IMR-90 (cell line): ENCODE measurements at regions not wholly inside any gene's neighbourhood (a gene's known extent, or its start where the extent isn't known, plus 50 kb on each side); places are given as distances from the start of the nearest gene placed in this dataset.

Source experiments
- ATAC-seq: fragments of 200-7000 bp; cut with Tn5 transposase; 2 replicates; pipeline ENCODE4 v1.9.1; 2020; ENCODE audit warnings: low read depth, mild to moderate bottlenecking, moderate library complexity
- BruUV-seq: library from RNA; stranded (reverse); fragments of 400-500 nt; replicated peaks from 2 replicates; lab custom pipeline; 2021; lab: Mats Ljungman, UMichigan
- CTCF ChIA-PET: fragments of 300-600 bp; formaldehyde crosslinking; extraction: SDS; loops from one replicate; lab custom pipeline; 2021; ENCODE audit warnings: antibody characterized with exemption; lab: Yijun Ruan, JAX
- POLR2A ChIA-PET: fragments of 300-600 bp; sonication (Branson Sonifier 250); formaldehyde crosslinking; loops from one replicate; lab custom pipeline; 2022; ENCODE audit warnings: antibody characterized with exemption; ENCODE audit not compliant: unreplicated experiment; lab: Charles Lee
- DNase-seq: peaks from one replicate; pipeline ENCODE4 v3.0.0; 2013
- H2AFZ ChIP-seq: replicated peaks from 2 replicates; pipeline ENCODE3; 2013; ENCODE audit warnings: low read length, mild to moderate bottlenecking; ENCODE audit not compliant: poor library complexity
- H2AK5ac ChIP-seq: 2 replicates; pipeline ENCODE4 v1.6.1; 2013; ENCODE audit warnings: low read depth, low read length, inconsistent platforms
- H2AK9ac ChIP-seq: replicated peaks from 2 replicates; pipeline ENCODE3; 2013; ENCODE audit warnings: mild to moderate bottlenecking, low read depth, low read length, moderate library complexity; ENCODE audit not compliant: poor library complexity
- H2BK120ac ChIP-seq: 2 replicates; pipeline ENCODE4 v1.6.1; 2013; ENCODE audit warnings: low read depth, low read length, inconsistent platforms
- H2BK15ac ChIP-seq: 3 replicates; pipeline ENCODE4 v1.6.1; 2013; ENCODE audit warnings: low read depth, low read length, inconsistent platforms
- H2BK20ac ChIP-seq: 2 replicates; pipeline ENCODE4 v1.6.1; 2013; ENCODE audit warnings: low read depth, mild to moderate bottlenecking, inconsistent platforms, low read length, moderate library complexity
- H2BK5ac ChIP-seq: 2 replicates; pipeline ENCODE4 v1.6.1; 2013; ENCODE audit warnings: mild to moderate bottlenecking, low read depth, low read length, inconsistent platforms; ENCODE audit not compliant: poor library complexity, severe bottlenecking
- H3K14ac ChIP-seq: replicated peaks from 2 replicates; pipeline ENCODE4 v1.6.1; 2013; ENCODE audit warnings: low read depth, low read length, inconsistent platforms
- H3K18ac ChIP-seq: 2 replicates; pipeline ENCODE4 v1.6.1; 2013; ENCODE audit warnings: low read depth, low read length, control low read depth
- H3K23ac ChIP-seq: 2 replicates; pipeline ENCODE4 v1.6.1; 2013; ENCODE audit warnings: low read depth, low read length, inconsistent platforms
- H3K27ac ChIP-seq: 2 replicates; pipeline ENCODE4 v1.5.1; 2013; ENCODE audit warnings: mild to moderate bottlenecking, control low read depth, low read length; ENCODE audit not compliant: insufficient read depth
- H3K27me3 ChIP-seq: 2 replicates; pipeline ENCODE4 v1.6.1; 2013; ENCODE audit warnings: low read length; ENCODE audit not compliant: control insufficient read depth, insufficient read depth
- H3K36me3 ChIP-seq: 2 replicates; pipeline ENCODE4 v1.6.1; 2013; ENCODE audit warnings: low read length, mixed read lengths; ENCODE audit not compliant: control insufficient read depth, insufficient read depth
- H3K4ac ChIP-seq: 2 replicates; pipeline ENCODE4 v1.6.1; 2013; ENCODE audit warnings: low read depth, low read length, inconsistent platforms
- H3K4me1 ChIP-seq: 2 replicates; pipeline ENCODE4 v1.6.1; 2013; ENCODE audit warnings: low read length, mixed read lengths; ENCODE audit not compliant: control insufficient read depth, insufficient read depth
- H3K4me2 ChIP-seq: 2 replicates; pipeline ENCODE4 v1.6.1; 2013; ENCODE audit warnings: low read depth, mild to moderate bottlenecking, control low read depth, low read length, moderate library complexity
- H3K4me3 ChIP-seq: 2 replicates; pipeline ENCODE4 v1.5.1; 2013; ENCODE audit warnings: low read depth, mild to moderate bottlenecking, control low read depth, low read length, moderate library complexity; ENCODE audit not compliant: insufficient read depth
- H3K56ac ChIP-seq: 2 replicates; pipeline ENCODE4 v1.6.1; 2013; ENCODE audit warnings: low read length, inconsistent platforms; ENCODE audit not compliant: insufficient read depth; ENCODE audit errors: extremely low read depth
- H3K79me1 ChIP-seq, 2 experiments: 2 replicates each; pipeline ENCODE4 v1.6.1; 2013; ENCODE audit warnings: low read length in 2 of 2, inconsistent platforms in 1 of 2, low read depth in 1 of 2
- H3K9ac ChIP-seq: 2 replicates; pipeline ENCODE4 v1.6.1; 2013; ENCODE audit warnings: low read depth, low read length, control low read depth
- H3K9me1 ChIP-seq: 2 replicates; pipeline ENCODE4 v1.6.1; 2013; ENCODE audit warnings: low read length, inconsistent platforms; ENCODE audit not compliant: insufficient read depth
- H3K9me3 ChIP-seq: 2 replicates; pipeline ENCODE4 v1.6.1; 2013; ENCODE audit warnings: low read length; ENCODE audit not compliant: control insufficient read depth, insufficient read depth
- H4K20me1 ChIP-seq: 2 replicates; pipeline ENCODE4 v1.6.1; 2013; ENCODE audit warnings: low read length, inconsistent platforms; ENCODE audit not compliant: insufficient read depth
- H4K5ac ChIP-seq: 2 replicates; pipeline ENCODE4 v1.6.1; 2013; ENCODE audit warnings: mild to moderate bottlenecking, low read depth, low read length, control low read depth
- H4K8ac ChIP-seq, 2 experiments: 2 replicates each; pipeline ENCODE4 v1.6.1; 2013; ENCODE audit warnings: low read depth in 2 of 2, low read length in 2 of 2, control low read depth in 1 of 2, inconsistent platforms in 1 of 2
- H4K91ac ChIP-seq: 2 replicates; pipeline ENCODE4 v1.6.1; 2013; ENCODE audit warnings: low read depth, low read length, inconsistent platforms; ENCODE audit not compliant: insufficient read depth
- BHLHE40 ChIP-seq: fragments of 150-350 bp; IDR thresholded peaks from 2 replicates; pipeline ENCODE4 v1.6.1; 2016; ENCODE audit warnings: mild to moderate bottlenecking, low read depth, low read length
- CEBPB ChIP-seq: IDR thresholded peaks from 2 replicates; pipeline ENCODE4 v1.6.1; 2012; ENCODE audit warnings: low read depth, low read length, improper control_type of control experiment
- CHD1 ChIP-seq: IDR thresholded peaks from 2 replicates; pipeline ENCODE4 v1.6.1; 2012; ENCODE audit warnings: low read depth, low read length, improper control_type of control experiment
- CTCF ChIP-seq: conservative IDR thresholded peaks from 2 replicates; pipeline ENCODE4 v1.5.1; 2012; ENCODE audit warnings: mild to moderate bottlenecking, low read depth, low read length, improper control_type of control experiment
- FOS ChIP-seq: fragments of 150-350 bp; IDR thresholded peaks from 2 replicates; pipeline ENCODE4 v1.6.1; 2016; ENCODE audit warnings: low read depth, low read length
- MAFK ChIP-seq: IDR thresholded peaks from 2 replicates; pipeline ENCODE4 v1.6.1; 2012; ENCODE audit warnings: low read depth, low read length, improper control_type of control experiment
- MAZ ChIP-seq: IDR thresholded peaks from 2 replicates; pipeline ENCODE4 v1.6.1; 2012; ENCODE audit warnings: low read depth, mild to moderate bottlenecking, low read length, improper control_type of control experiment, moderate library complexity, borderline replicate concordance
- MXI1 ChIP-seq: IDR thresholded peaks from 2 replicates; pipeline ENCODE4 v1.6.1; 2012; ENCODE audit warnings: low read depth, mild to moderate bottlenecking, low read length, moderate library complexity, borderline replicate concordance
- NFE2L2 ChIP-seq: fragments of 150-350 bp; IDR thresholded peaks from 2 replicates; pipeline ENCODE4 v1.6.1; 2016; ENCODE audit warnings: low read depth, mild to moderate bottlenecking, low read length
- POLR2A ChIP-seq: IDR thresholded peaks from 2 replicates; pipeline ENCODE4 v1.6.1; 2012; ENCODE audit warnings: mild to moderate bottlenecking, low read depth, low read length
- RAD21 ChIP-seq: IDR thresholded peaks from 2 replicates; pipeline ENCODE4 v1.6.1; 2012; ENCODE audit warnings: low read length, improper control_type of control experiment
- RCOR1 ChIP-seq: IDR thresholded peaks from 2 replicates; pipeline ENCODE4 v1.6.1; 2012; ENCODE audit warnings: mild to moderate bottlenecking, low read length, improper control_type of control experiment; ENCODE audit not compliant: insufficient replicate concordance
- RFX5 ChIP-seq: IDR thresholded peaks from 2 replicates; pipeline ENCODE4 v1.8.0; 2012; ENCODE audit warnings: low read depth, mild to moderate bottlenecking, low read length, moderate library complexity
- SMC3 ChIP-seq: fragments of 150-350 bp; IDR thresholded peaks from 2 replicates; pipeline ENCODE4 v1.6.1; 2016; ENCODE audit warnings: low read depth, mild to moderate bottlenecking, antibody characterized with exemption, low read length, moderate library complexity
- WGBS, 2 experiments: methylation state at CpG; one replicate each; pipeline versions ENCODE4 v1.1.5 to v1.1.7; 2013; ENCODE audit warnings: missing lambda C conversion rate in 2 of 2; ENCODE audit not compliant: insufficient read length in 1 of 2; ENCODE audit errors: extremely low coverage in 2 of 2; 5-methylcytosine and 5-hydroxymethylcytosine counted together
- dilution Hi-C: fragments of 300-500 bp; cut with HindIII; formaldehyde crosslinking; loops from one replicate; pipeline ENCODE4 v1.14.3; 2018; ENCODE audit warnings: low sequenced_read_pairs; ENCODE audit not compliant: unreplicated experiment
- in situ Hi-C: fragments of 300-500 bp; cut with MboI; formaldehyde crosslinking; loops from 3 replicates; pipeline ENCODE4 v1.14.3; 2019; ENCODE audit warnings: low sequenced_read_pairs, inconsistent platforms, mixed read lengths
- intact Hi-C: fragments of 100-400 bp; cut with micrococcal nuclease; formaldehyde crosslinking; loops from 2 replicates; pipeline ENCODE4 v1.10.0; 2022
- TF ChIP-seq, protein P1 (sequence below): fragments of 150-350 bp; IDR thresholded peaks from 2 replicates; pipeline ENCODE4 v1.6.1; 2017; ENCODE audit warnings: mild to moderate bottlenecking, antibody characterized with exemption, low read length, low read depth
- TF ChIP-seq, protein P2 (sequence below): fragments of 150-350 bp; IDR thresholded peaks from 2 replicates; pipeline ENCODE4 v1.6.1; 2016; ENCODE audit warnings: low read depth, mild to moderate bottlenecking, low read length, moderate library complexity, borderline replicate concordance

- Histone ChIP-seq H3K4ac (no peak overlapping the region), H3K23ac (no peak overlapping the region), H2AK5ac (no peak overlapping the region), H3K18ac (no peak overlapping the region), H3K9me1 (no peaks in the 10 kb centered on the region), H3K4me1 (no peaks in the 10 kb centered on the region), H3K4me3 (no peak overlapping the region), H3K27me3 (no peaks in the 10 kb centered on the region), H2BK120ac (no peak overlapping the region), H3K4me2 (no peak overlapping the region), H4K20me1 (no peaks in the 10 kb centered on the region), H3K56ac (no peak overlapping the region), H3K14ac (no peak overlapping the region), H4K91ac (no peak overlapping the region), H2AK9ac (no peak overlapping the region), H3K36me3 (no peaks in the 10 kb centered on the region), H2BK15ac (no peak overlapping the region), H4K8ac (no peak overlapping the region), H3K9me3 (no peaks in the 10 kb centered on the region; the same call in 1 of the 2 replicates), H2BK20ac (no peak overlapping the region), H3K27ac (no peak overlapping the region), H3K79me1 (no peaks in the 10 kb centered on the region), H2AFZ (no peak overlapping the region), H2BK5ac (no peak overlapping the region), H3K9ac (no peak overlapping the region), H4K5ac (no peak overlapping the region)
- ChIA-PET CTCF (interaction anchor here (0.7 kb wide), 1 partner anchor 1385 kb away, joined by 3 read pairs; no protein-coding TSS in a partner anchor), POLR2A (no interaction called here)
- BruUV-seq = no TSS peak
- TF ChIP-seq RCOR1 (no peak), RAD21 (no peak), CTCF (no peak), RFX5 (no peak), BHLHE40 (no peak), POLR2A (no peak), CHD1 (no peak), CEBPB (no peak), SMC3 (no peak), MAZ (no peak), MAFK (no peak), MXI1 (no peak), FOS (no peak), NFE2L2 (no peak)
- TF ChIP-seq, protein P1, sequence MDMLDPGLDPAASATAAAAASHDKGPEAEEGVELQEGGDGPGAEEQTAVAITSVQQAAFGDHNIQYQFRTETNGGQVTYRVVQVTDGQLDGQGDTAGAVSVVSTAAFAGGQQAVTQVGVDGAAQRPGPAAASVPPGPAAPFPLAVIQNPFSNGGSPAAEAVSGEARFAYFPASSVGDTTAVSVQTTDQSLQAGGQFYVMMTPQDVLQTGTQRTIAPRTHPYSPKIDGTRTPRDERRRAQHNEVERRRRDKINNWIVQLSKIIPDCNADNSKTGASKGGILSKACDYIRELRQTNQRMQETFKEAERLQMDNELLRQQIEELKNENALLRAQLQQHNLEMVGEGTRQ = no peak
- TF ChIP-seq, protein P2, sequence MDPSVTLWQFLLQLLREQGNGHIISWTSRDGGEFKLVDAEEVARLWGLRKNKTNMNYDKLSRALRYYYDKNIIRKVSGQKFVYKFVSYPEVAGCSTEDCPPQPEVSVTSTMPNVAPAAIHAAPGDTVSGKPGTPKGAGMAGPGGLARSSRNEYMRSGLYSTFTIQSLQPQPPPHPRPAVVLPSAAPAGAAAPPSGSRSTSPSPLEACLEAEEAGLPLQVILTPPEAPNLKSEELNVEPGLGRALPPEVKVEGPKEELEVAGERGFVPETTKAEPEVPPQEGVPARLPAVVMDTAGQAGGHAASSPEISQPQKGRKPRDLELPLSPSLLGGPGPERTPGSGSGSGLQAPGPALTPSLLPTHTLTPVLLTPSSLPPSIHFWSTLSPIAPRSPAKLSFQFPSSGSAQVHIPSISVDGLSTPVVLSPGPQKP = no peak
- dilution Hi-C loops = no loop called here
- DNase-seq = no peak
- intact Hi-C loops = no loop called here
- ATAC-seq = no peak
- WGBS, 2 experiments = no CpG with 5 or more reads among the region's 5 CpGs
- in situ Hi-C loops = no loop called here
Measured at GRCh38 chr2:136331226-136331625, 213.3 kb upstream of the CXCR4 start.
